Daoy (cell line): ENCODE measurements at regions not wholly inside any gene's neighbourhood (a gene's known extent, or its start where the extent isn't known, plus 50 kb on each side); places are given as distances from the start of the nearest gene placed in this dataset.
"Not testable (repeated sequence)": the region's sequence is repeated elsewhere in the genome, so short reads cannot be mapped to it uniquely, and the experiment has no call there.

Experiments used
- DNase-seq: peaks from one replicate; pipeline ENCODE4 v3.0.0-alpha.2; 2015; ENCODE audit warnings: low read depth

DNA sequence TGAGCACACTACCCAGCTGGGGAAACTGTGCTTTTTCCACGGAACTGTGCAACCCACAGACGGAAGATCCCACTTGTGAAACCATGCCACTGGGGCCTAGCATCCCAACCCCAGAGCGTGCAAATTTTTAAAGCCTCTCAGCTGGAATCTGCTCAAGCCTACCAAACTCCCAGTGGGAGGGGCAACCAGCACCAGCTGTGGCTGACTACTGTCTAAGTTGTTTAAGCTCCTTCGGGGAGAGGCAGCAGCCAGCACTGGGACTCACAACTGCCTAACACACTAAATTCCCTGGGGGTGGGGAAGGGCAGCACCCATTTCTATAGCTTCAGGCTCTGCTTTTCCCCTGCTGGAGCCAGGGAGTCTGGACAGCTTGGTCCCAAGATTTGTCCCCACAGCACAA lies 287.6 kb upstream of the MSX2 start:
- no peak for DNase-seq

DNA sequence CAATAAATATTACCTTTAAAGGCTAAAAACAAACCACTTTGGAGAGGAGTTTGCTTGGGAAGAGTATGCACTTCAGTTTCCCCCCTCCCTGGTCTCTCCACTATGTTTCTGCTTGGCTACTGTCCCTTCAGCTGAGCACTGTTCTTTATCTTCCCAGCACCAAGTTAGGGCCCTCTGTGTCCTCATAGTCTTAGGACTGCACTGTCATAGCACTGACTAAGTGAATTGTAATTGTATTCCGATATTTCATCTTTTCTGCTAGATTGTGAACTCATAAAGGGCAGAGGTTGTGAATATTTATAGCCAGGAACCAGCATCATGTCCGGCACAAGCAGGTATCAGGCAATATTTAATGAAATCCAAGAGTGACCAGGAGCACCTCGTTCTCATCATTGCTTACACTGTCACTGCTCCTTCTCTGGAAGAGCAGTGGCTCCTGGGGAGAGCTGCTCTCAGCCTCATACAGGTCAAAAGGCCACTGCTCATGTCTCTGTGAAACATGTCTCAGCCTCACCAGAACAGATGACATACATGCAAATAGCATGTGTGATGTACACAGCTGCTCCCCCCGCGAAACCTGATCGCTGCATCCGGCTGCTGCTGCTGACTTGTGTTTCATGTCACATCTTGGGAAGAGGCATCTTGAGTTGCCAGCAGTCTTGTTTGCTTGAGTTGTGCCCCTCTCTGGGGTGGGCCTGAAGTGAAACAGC lies 279.7 kb upstream of the MSX2 start:
- no peak for DNase-seq

DNA sequence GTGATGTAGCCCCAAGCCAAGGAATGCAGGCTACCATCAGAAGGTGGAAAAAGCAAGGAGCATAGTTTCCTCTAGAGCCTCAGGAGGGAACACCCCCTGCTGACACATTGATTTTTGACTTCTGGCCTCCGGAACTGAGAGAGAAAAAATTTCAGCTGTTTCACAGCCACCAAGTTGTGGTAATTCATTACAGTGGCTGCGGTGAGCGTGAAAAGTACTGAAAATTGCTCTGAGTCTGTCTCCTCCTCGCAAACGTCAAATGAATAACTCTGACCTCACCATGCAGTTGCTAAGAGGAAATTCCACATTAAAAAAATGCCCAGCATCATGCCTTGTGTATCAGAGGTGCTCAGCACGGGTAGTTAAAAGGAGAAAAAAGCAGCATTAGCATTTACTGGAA lies 277.9 kb upstream of the MSX2 start:
- no peak for DNase-seq

DNA sequence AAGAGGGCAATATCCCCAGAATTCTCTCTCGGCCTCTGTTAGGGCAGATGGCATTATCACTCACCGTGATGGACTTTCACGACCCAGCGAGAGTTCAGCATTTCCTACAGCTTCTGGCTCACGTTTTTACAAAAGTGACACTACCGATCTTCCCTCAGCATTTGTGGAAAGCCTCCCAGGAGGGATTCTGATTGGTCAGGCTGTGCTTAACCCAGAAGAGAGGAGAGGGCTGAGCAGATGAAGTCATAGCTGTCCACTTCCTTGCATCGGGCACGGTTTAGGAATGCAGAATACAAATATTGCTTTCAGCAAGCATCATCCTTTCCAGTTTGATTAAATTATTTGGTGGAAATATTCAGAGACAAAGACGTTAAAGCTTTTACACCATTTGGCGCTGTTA lies 277.4 kb upstream of the MSX2 start:
- no peak for DNase-seq

DNA sequence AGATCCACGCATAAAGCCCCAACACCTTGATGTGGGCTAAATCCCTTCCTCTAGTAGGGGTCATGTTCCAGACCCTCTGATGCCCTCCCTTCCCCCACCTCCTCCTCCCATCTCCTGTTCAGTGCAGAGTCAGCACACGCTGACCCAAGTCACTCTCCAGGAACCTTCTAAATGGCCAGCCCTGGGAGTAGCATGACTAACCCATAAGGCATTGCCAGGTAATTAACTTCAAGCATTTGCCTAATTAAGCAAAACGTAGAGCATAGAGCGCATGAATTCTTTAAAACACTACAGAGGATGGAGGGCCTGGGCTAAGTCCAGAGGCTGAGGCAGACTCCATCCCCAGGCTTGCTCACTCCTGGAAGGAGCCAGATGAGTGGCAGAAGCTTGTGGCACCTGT lies 276.3 kb upstream of the MSX2 start:
- no peak for DNase-seq

DNA sequence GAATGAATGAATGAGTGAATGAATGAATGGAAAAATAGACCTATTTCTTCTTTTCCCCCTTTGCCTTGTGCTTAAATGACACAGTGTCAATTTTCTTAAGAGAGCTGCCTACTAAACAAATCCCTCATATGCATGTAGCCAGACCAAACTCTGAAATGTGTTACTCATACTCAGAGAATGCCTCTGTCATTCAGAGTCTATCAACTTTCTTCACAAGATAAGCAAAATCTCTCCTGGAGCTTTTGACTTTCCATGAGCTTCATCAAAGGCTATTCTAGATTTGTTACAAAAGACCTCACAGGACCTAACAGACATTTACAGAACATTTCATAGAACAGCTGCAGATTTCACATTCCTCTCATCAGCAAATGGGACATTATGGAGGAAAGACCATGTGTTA lies 275.7 kb upstream of the MSX2 start:
- DNase-seq = no peak

DNA sequence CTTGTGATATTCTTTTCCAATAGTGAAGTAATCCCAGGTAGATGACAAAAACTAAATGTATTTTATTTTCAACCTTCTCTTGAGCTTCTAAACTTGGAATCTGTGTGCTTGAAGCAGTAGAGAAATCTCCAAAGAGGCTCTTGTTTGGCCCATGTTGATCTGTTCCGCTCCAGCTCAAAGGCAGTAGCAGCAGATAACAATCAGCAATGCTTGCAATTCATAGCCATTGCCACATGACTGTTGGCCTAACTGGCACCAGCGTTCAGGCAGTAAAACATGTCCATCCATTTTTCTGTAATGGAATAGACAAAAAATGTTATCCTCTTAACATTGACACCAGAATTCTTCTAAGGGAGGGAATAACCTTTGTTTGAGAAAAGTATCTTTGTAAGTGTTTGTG lies 270.7 kb upstream of the MSX2 start:
- no peak for DNase-seq

DNA sequence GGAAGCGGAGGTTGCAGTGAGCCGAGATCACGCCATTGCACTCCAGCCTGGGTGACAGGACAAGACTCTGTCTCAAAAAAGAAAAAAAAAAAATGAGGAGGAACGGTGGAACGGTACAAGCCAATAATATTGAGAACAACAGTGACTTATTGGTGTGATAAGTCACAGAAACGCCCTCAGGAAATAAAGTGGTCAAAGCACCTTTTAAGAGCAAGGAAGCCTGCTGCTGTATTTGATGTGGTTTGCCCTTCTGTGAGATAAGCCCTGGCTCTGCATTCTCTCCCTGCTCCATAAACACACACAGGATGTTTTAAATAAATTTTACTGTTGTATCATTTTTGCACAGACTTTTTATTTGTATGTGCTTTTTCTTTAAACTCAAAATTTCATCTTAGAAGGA lies 269.9 kb upstream of the MSX2 start:
- no peak for DNase-seq

DNA sequence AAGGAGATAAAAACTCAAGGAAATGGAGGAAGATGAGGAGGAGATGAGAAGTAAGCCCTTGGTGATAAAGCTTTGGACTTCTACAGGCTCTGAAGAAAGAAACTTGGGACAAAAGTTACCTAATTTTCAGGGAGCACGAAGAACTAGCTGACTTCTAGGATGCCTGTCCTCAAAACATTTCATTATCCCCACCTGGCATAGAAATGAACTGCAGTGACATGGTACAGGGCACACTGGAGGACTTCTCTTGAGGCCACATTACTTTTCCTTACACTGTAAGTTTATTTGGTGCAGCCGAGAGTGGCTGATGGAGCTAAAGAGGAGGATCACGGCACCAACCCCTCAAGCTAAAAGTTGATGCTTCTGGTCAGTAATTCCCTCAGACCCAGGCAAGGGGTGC lies 269.5 kb upstream of the MSX2 start:
- DNase-seq = no peak

DNA sequence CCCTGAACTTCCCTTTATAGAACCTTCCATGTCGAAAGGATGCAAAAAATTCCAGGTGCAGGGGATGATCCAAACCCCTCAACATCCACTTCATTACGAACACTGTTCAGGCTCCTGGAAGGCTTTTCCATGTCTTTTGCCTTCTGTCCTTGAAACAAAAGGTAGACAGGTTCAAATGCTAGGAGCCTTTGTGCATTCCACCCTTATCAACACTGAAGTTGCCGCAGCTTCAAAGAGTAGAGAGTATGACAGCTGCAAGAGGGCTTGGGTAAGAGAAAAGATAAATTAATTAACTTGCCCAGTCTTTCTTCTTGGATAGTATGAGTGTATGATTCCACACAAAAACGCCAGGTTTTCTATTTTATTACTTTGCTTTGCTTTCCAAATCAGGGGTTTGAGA lies 269.1 kb upstream of the MSX2 start:
- no peak for DNase-seq

DNA sequence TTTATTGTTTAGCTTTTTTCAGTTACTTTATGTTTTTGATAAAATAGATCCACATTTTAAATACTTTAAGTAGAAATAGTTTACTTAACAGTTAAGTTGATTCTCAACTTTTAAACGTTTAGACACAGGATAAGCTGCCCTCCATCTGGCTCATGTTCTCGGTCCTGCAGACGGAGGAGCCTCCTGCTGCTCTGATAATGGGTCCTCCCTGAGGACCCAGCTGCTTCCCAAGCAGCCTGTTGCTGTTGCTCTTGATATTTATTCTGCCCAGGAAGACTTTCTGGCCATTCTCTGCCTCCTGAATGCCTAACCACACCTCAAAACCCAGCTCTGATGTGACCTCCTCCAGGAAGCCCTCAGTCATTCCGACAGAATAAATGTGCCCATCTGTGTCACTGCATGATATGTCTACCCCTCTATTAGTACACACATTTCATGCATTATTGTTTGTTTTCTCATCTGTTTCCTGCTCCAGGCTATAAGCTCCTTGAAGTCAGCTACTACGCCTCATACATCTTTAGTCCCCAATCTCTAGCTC lies 267.2 kb upstream of the MSX2 start:
- no peak for DNase-seq

DNA sequence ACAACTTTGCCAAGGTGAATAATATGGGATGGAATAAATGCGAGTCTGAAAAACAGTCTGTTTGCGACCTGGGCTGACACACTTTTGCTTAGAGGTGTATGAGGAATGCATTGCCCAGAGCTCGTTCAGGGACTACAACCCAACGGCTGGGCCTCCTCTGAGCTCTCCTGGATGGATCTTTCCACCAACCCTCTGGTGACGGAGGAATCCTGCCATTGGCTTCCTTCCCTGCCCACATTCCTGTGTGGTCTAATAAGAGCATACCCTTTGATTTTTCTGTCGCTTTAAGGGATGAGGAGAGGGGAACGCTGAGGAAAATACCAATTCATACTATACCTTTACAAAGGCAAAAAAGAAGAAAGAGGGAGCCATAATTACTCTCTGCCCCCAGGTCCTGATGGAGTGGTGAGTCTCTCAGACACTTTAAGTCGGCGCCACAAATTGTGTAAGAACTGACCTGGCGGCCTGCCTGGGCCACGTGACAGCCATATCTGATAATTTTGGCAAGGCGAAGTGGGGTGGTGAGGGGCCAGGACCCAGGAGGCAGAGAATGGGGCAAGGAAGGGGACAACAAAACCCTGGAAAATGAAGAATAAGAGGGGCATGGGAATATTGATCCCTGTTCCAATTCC lies 265.2 kb upstream of the MSX2 start:
- peak; percentile 47 for DNase-seq

DNA sequence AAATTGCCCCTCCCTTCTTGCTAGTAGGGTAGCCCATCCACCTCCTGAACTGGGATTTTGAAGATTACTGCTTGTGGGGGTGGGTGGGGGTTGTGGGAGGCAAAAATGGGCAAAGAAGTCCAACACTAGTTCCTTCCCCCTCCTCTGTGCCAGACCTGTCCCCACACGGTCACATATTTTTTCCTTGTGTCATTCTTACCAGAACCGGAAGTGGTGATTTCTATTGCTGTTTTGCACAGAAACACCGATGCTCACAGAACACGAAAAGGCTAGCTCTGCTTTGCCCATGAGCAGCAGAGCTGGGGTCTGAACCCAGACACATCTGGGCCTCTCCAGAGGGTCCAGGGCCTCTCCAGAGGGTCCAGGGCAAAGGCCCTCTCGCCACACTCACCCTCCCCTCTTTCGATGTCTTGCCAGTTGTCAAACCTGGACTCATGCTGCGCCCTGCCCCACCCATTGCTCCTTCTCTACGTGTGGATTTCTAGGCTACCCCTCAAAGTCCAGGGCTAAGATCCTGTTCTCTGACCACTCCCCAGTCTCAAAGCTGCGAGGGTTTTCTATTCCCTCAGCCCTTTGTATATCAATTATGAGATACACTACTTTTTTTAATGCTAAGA lies 264.4 kb upstream of the MSX2 start:
- peak; percentile 60 for DNase-seq

DNA sequence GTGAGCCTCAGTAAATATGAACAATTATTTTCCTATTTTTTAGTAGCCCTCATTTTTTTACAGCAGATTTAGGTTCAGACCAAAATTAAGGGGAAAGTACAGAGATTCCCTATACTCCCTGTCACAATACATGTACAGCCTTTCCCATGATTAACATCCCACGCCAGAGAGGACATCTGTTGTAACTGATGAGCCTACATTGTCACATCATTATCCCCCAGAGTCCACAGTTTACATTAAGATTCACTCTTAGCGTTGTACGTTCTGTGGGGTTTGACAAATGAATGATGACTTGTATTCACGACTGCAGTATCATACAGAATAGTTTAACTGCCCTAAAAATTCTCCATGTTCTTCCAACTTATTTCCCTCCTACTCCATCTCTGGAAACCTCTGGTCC lies 262.3 kb upstream of the MSX2 start:
- no peak for DNase-seq

DNA sequence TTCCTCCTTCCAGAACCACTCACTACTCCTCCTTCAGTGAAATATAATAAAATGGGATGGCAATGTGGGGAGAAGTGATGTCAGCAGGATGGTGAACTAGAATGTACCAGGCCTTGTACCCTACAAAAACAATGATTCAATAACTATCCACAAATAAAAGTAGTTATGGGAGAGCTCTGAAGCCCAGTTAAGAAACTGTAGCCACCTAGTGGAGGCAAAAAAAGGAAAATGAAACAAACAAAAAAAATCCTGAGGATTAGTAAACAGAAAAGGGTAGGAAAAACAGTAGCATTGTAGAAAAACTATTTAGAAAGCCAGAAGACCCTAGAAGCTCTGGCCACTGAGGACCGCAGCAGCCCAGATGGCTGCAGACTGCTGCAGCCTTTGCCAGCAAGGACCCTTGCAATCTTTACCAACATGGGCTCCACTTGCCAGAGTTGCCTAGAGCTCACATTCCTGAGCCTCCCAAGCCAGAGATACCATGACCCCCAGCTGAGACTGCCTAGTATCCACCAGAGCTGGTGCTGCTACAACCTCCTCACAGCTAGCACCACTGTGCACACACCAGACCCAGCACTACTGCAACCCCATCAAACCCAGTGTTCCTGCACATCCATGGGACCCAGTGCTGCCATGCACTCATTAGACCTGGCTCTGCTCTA lies 259.7 kb upstream of the MSX2 start:
- DNase-seq = no peak

DNA sequence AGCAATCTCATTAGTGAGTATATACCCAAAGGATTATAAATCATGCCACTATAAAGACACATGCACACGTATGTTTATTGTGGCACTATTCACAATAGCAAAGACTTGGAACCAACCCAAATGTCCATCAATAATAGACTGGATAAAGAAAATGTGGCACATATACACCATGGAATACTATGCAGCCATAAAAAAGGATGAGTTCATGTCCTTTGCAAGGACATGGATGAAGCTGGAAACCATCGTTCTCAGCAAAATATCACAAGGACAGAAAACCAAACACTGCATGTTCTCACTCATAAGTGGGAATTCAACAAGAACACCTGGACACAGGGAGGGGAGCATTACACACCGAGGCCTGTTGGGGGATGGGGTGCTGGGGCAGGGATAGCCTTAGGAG lies 252.9 kb upstream of the MSX2 start:
- not testable (repeated sequence) for DNase-seq

DNA sequence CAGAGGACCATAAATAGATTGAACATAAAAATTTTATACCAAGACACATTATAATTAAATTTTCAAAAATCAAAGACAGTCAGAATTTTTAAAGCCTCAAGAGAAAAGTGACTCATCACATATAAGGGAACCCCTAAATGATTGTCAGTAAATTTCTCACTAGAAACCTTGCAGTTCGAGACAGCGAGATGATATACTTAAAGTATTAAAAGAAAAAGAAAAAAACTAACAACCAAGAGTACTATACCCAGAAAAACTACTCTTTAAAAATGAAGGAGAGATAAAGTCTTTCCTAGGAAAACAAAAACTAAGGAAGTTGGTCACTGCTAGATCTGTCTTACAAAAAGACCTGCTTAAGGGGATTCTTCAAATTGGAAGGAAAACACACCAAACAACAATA lies 251.4 kb upstream of the MSX2 start:
- no peak for DNase-seq

DNA sequence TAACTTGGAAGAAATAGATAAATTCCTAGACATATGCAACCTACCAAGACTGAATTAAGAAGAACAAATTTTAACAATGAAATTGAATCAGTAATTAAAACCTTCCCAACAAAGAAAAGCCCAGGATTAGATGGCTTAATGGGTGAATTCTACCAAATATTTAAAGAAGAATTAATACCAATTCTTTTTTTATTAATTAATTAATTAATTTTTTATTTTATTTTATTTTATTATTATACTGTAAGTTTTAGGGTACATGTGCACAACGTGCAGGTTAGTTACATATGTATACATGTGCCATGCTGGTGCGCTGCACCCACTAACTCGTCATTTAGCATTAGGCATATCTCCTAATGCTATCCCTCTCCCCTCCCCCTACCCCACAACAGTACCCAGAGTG lies 248.4 kb upstream of the MSX2 start:
- not testable (repeated sequence) for DNase-seq

DNA sequence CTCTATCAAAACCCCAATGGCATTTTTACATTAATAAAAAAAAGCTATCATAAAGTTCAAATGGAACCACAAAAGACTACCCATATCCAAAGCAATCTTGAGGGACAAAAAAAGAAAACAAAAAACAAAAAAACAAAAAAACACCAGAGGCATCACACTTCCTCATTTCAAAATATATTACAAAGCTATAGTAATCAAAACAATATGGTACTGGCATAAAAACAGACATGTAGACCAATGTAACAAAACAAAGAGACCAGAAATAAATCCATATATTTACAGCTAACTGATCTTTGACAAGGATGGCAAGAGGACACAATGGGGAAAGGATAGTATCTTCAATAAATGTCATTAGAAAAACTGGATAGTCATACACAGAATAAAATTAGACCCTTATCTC lies 245.1 kb upstream of the MSX2 start:
- DNase-seq = no peak

DNA sequence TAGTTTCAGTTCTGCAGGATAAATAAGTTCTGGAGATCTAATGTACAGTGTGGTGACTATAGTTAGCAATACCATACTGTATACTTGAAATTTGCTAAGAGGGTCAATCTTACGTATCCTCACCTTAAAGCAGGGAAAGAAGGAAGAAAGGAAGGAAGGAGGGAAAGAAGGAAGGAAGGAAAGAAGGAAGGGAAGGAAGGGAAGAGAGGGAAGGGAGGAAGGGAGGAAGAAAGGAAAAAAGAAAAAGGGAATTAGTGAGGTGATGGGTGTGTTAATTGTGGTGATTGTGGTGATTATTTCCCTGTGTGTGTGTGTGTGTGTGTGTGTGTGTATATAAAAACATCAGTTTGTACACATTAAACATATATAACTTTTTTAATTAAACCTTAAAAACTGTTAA lies 242.6 kb upstream of the MSX2 start:
- no peak for DNase-seq

DNA sequence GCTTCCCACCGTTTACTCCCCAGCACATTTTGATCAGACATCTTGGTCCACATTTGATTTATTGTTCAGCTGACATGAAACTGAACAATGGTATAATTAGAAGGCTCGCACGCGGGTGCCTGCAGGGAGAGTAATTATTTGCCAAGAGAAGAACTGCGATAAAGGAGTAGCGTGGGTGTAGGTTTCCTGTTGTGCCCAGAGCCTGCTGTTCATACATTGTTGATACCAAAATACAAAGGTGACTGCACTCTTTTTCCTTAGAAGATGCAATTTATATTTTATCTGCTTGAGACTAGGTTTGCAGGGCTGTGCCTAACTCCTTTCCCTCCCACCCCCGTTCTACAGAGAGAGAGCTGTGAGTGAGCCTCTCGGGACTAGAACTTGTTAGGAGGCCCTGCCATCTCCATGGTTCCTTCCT lies 241.8 kb upstream of the MSX2 start:
- DNase-seq = no peak

DNA sequence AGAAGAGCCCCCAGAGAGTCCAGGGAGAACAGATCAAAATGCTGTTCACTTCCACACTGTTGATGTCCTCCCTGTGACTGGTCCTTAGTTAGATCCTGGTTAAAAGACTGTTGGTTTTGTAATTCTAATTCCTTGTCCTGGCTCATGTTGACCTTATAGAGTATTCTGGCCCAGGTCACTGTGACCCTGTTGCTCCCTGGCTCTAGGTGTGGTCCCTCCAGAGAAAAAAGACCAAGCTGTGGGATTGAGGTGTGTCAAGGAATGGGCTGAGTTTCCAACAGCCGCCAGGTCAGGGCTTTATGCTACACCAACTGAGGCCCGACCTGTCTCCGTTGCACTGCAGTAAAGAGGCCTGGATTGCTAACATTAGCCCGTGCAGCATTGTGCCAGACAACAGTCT lies 241.0 kb upstream of the MSX2 start:
- DNase-seq = no peak

DNA sequence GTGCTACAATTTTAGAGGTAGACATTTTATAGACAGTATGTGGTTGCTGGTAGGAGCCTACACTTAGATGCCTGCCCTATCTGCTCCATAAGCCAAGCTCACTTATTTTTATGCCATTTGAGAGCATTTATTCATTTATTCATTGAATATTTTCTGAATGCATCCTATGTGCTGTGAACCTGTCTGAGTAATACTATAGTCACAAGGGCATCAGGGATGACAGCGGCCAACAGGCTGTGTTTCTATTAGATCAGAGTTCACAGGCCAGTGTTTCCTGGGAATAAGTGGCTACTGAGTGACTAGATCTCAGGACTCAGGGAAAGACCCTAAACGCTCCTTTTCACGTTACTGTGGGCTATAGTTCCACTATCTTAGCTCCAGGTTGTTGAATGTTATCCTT lies 235.2 kb upstream of the MSX2 start:
- DNase-seq = no peak
